ENCODE measurements at regions not wholly inside any gene's neighbourhood (a gene's known extent, or its start where the extent isn't known, plus 50 kb on each side); places are given as distances from the start of the nearest gene placed in this dataset.

- TF ChIP-seq, protein P1, sequence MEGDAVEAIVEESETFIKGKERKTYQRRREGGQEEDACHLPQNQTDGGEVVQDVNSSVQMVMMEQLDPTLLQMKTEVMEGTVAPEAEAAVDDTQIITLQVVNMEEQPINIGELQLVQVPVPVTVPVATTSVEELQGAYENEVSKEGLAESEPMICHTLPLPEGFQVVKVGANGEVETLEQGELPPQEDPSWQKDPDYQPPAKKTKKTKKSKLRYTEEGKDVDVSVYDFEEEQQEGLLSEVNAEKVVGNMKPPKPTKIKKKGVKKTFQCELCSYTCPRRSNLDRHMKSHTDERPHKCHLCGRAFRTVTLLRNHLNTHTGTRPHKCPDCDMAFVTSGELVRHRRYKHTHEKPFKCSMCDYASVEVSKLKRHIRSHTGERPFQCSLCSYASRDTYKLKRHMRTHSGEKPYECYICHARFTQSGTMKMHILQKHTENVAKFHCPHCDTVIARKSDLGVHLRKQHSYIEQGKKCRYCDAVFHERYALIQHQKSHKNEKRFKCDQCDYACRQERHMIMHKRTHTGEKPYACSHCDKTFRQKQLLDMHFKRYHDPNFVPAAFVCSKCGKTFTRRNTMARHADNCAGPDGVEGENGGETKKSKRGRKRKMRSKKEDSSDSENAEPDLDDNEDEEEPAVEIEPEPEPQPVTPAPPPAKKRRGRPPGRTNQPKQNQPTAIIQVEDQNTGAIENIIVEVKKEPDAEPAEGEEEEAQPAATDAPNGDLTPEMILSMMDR (IDR thresholded peaks at IDR 0.05), result no peak
- TF ChIP-seq POLR2AphosphoS5 (IDR thresholded peaks at IDR 0.05) (no peak), POLR2A (IDR thresholded peaks at IDR 0.05) (no peak)
Observed at GRCh38 chr4:35793766-35794165, 450.5 kb downstream of the ARAP2 start.
